SH-SY5Y (cell line): ENCODE measurements at regions not wholly inside any gene's neighbourhood (a gene's known extent, or its start where the extent isn't known, plus 50 kb on each side); places are given as distances from the start of the nearest gene placed in this dataset.

ENCODE experiments used
- GATA2 ChIP-seq: IDR thresholded peaks from 2 replicates; pipeline ENCODE4 v1.6.1; 2011; ENCODE audit warnings: mild to moderate bottlenecking, low read depth, low read length
- GATA3 ChIP-seq: IDR thresholded peaks from 2 replicates; pipeline ENCODE4 v1.6.1; 2011; ENCODE audit warnings: low read depth, mild to moderate bottlenecking, low read length, moderate library complexity

GRCh38 chr10:83190614-83191013 lies 948.7 kb upstream of the GHITM start:
- TF ChIP-seq GATA2 (no peak), GATA3 (no peak)

- no peak for TF ChIP-seq GATA2
- no peak for TF ChIP-seq GATA3
Observed at GRCh38 chr10:83193026-83193425, 946.3 kb upstream of the GHITM start.

- no peak for TF ChIP-seq GATA2
- no peak for TF ChIP-seq GATA3
Observed at GRCh38 chr10:83195021-83195420, 944.3 kb upstream of the GHITM start.

- no peak for TF ChIP-seq GATA2
- TF ChIP-seq GATA3, result no peak
Observed at GRCh38 chr10:83199374-83199773, 939.9 kb upstream of the GHITM start.

- no peak for TF ChIP-seq GATA3
- no peak for TF ChIP-seq GATA2
Observed at GRCh38 chr10:83205861-83206260, 933.4 kb upstream of the GHITM start.

GRCh38 chr10:83212632-83213334 lies 926.5 kb upstream of the GHITM start:
- no peak for TF ChIP-seq GATA2
- TF ChIP-seq GATA3, result no peak

GRCh38 chr10:83214136-83214535 lies 925.2 kb upstream of the GHITM start:
- TF ChIP-seq GATA2 (no peak), GATA3 (no peak)

- TF ChIP-seq GATA2 (no peak), GATA3 (no peak)
Observed at GRCh38 chr10:83218205-83218604, 921.1 kb upstream of the GHITM start.

GRCh38 chr10:83222300-83222699 lies 917.0 kb upstream of the GHITM start:
- TF ChIP-seq GATA3, result no peak
- TF ChIP-seq GATA2, result no peak

GRCh38 chr10:83222832-83223742 lies 916.2 kb upstream of the GHITM start:
- TF ChIP-seq GATA3, result no peak
- TF ChIP-seq GATA2, result no peak

GRCh38 chr10:83225781-83226180 lies 913.5 kb upstream of the GHITM start:
- TF ChIP-seq GATA2, result no peak
- no peak for TF ChIP-seq GATA3

- no peak for TF ChIP-seq GATA3
- no peak for TF ChIP-seq GATA2
Observed at GRCh38 chr10:83229991-83230390, 909.3 kb upstream of the GHITM start.

- no peak for TF ChIP-seq GATA2
- no peak for TF ChIP-seq GATA3
Observed at GRCh38 chr10:83233691-83234090, 905.6 kb upstream of the GHITM start.

GRCh38 chr10:83248106-83248631 lies 891.1 kb upstream of the GHITM start:
- TF ChIP-seq GATA3, result no peak

GRCh38 chr10:83250396-83250795 lies 888.9 kb upstream of the GHITM start:
- TF ChIP-seq GATA3, result no peak
- TF ChIP-seq GATA2, result no peak
